Thyroid gland (tissue), 4 donors: ENCODE measurements at regions not wholly inside any gene's neighbourhood (a gene's known extent, or its start where the extent isn't known, plus 50 kb on each side); places are given as distances from the start of the nearest gene placed in this dataset.

Source experiments
- DNase-seq, 2 donors: peaks; one replicate each; pipeline ENCODE4 v3.0.0-alpha.2; 2019
- H3K27ac ChIP-seq, 3 donors: fragments of 200-600 bp; sonication (generic); 1 replicate in 2 of 3; 2 replicates in 1 of 3; pipeline ENCODE4 v1.5.1; 2016 to 2019; ENCODE audit warnings: mild to moderate bottlenecking in 1 of 3, moderate library complexity in 1 of 3
- H3K27me3 ChIP-seq: fragments of 200-600 bp; sonication (generic); one replicate; pipeline ENCODE4 v1.5.1; 2019
- H3K36me3 ChIP-seq, 2 donors: fragments of 200-600 bp; sonication (generic); one replicate each; pipeline ENCODE4 v1.5.1; 2016 to 2019
- H3K4me1 ChIP-seq, 2 donors: fragments of 200-600 bp; sonication (generic); one replicate each; pipeline ENCODE4 v1.5.1; 2017 to 2019
- H3K4me3 ChIP-seq, 3 donors: fragments of 200-600 bp; sonication (generic); replicated peaks in 1 of 3; 1 replicate in 2 of 3; 2 replicates in 1 of 3; pipeline ENCODE4 v1.5.1; 2016; ENCODE audit warnings: mild to moderate bottlenecking in 1 of 3
- H3K9me3 ChIP-seq: fragments of 200-600 bp; sonication (generic); one replicate; pipeline ENCODE4 v1.5.1; 2017
- POLR2A ChIP-seq, 2 donors: fragments of 450-650 bp; IDR thresholded peaks; one replicate each; pipeline ENCODE4 v1.6.1; 2017; ENCODE audit warnings: antibody characterized with exemption in 2 of 2, mild to moderate bottlenecking in 2 of 2, moderate library complexity in 1 of 2
- WGBS, 2 donors: methylation state at CpG; one replicate each; pipeline ENCODE4 v1.1.5; 2017; 5-methylcytosine and 5-hydroxymethylcytosine counted together
- intact Hi-C: fragments of 100-400 bp; cut with DNase I; formaldehyde crosslinking; loops from one replicate; pipeline ENCODE4 v1.15.1; 2023
- TF ChIP-seq, protein P1 (sequence below), 6 experiments: fragments of 200-600 bp in 3 of 6; fragments of 450-650 bp in 3 of 6; sonication (generic) in 3 of 6; IDR thresholded peaks; one replicate each; pipeline ENCODE4 v1.5.1; 2016 to 2019; ENCODE audit warnings: antibody characterized with exemption in 6 of 6, mild to moderate bottlenecking in 2 of 6, inconsistent platforms in 1 of 6, moderate library complexity in 1 of 6

- Histone ChIP-seq H3K4me3 (no peak overlapping the region), H3K27ac (no peak overlapping the region), H3K9me3 (no peaks in the 10 kb centered on the region), H3K36me3 (no peaks in the 10 kb centered on the region), H3K4me1 (no peaks in the 10 kb centered on the region), H3K27me3 (no peaks in the 10 kb centered on the region)
- WGBS, 2 donors = 81 to 85% methylated on average over 1 of the region's 1 CpG
- TF ChIP-seq, protein P1, sequence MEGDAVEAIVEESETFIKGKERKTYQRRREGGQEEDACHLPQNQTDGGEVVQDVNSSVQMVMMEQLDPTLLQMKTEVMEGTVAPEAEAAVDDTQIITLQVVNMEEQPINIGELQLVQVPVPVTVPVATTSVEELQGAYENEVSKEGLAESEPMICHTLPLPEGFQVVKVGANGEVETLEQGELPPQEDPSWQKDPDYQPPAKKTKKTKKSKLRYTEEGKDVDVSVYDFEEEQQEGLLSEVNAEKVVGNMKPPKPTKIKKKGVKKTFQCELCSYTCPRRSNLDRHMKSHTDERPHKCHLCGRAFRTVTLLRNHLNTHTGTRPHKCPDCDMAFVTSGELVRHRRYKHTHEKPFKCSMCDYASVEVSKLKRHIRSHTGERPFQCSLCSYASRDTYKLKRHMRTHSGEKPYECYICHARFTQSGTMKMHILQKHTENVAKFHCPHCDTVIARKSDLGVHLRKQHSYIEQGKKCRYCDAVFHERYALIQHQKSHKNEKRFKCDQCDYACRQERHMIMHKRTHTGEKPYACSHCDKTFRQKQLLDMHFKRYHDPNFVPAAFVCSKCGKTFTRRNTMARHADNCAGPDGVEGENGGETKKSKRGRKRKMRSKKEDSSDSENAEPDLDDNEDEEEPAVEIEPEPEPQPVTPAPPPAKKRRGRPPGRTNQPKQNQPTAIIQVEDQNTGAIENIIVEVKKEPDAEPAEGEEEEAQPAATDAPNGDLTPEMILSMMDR (IDR thresholded peaks at IDR 0.05) = no peak
- TF ChIP-seq POLR2A (IDR thresholded peaks at IDR 0.05) = no peak
- no peak for DNase-seq
- intact Hi-C loops = no loop called here
Observed at GRCh38 chr12:100692502-100692901, 102.1 kb upstream of the ANO4 start.

- intact Hi-C loops = no loop called here
- H3K4me3 ChIP-seq = no peak overlapping the region
- TF ChIP-seq POLR2A (IDR thresholded peaks at IDR 0.05) = no peak
- TF ChIP-seq, protein P1 (IDR thresholded peaks at IDR 0.05) = no peak
- H3K4me1 ChIP-seq = no peaks in the 10 kb centered on the region
- no peaks in the 10 kb centered on the region for H3K9me3 ChIP-seq
- no peak overlapping the region for H3K27ac ChIP-seq
- DNase-seq = no peak
- WGBS, 2 donors = 83 to 87% methylated on average over 2 of the region's 2 CpGs
- no peaks in the 10 kb centered on the region for H3K27me3 ChIP-seq
- H3K36me3 ChIP-seq = no peaks in the 10 kb centered on the region
Observed at GRCh38 chr12:100698518-100698917, 96.1 kb upstream of the ANO4 start.

DNA sequence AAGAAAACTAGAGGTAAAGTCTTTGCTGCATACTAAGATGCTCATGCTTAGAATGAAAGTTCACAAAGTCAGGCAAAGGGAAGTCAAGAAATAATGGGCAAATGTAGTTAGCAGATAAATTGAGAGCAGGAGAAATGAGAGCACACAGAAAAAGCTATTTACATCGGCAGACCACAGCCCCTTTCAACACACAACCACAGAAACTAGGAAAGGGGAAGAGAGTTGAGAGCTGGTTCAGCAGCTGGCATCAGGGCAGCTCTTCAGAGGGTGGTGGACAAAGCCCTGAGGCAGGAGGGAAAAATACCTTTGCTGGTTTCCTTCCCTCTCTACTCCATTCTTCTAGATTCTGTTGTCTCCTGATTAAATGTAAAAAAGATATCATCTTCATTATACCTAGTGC, 95.4 kb upstream of the ANO4 start:
- WGBS, 2 donors = 72 to 74% methylated on average over 1 of the region's 1 CpG
- Histone ChIP-seq H3K27ac (no peak overlapping the region), H3K36me3 (no peaks in the 10 kb centered on the region), H3K4me1 (no peaks in the 10 kb centered on the region), H3K27me3 (no peaks in the 10 kb centered on the region), H3K9me3 (no peaks in the 10 kb centered on the region), H3K4me3 (no peak overlapping the region)
- intact Hi-C loops = no loop called here
- no peak for DNase-seq
- TF ChIP-seq POLR2A (IDR thresholded peaks at IDR 0.05) = no peak

- DNase-seq = no peak
- intact Hi-C loops = no loop called here
Observed at GRCh38 chr12:100703337-100703736, 91.2 kb upstream of the ANO4 start.

GRCh38 chr12:100703868-100704267, 90.7 kb upstream of the ANO4 start:
- H3K9me3 ChIP-seq = no peaks in the 10 kb centered on the region
- no peak overlapping the region for H3K4me3 ChIP-seq
- no peak for DNase-seq
- H3K27ac ChIP-seq = no peak overlapping the region
- TF ChIP-seq, protein P1 (IDR thresholded peaks at IDR 0.05) = no peak
- no peak for TF ChIP-seq POLR2A (IDR thresholded peaks at IDR 0.05)
- intact Hi-C loops = no loop called here
- H3K4me1 ChIP-seq = no peaks in the 10 kb centered on the region
- no peaks in the 10 kb centered on the region for H3K27me3 ChIP-seq
- 80% methylated on average over 2 of the region's 2 CpGs for WGBS, 2 donors
- no peaks in the 10 kb centered on the region for H3K36me3 ChIP-seq

More at GRCh38 chr12:100703337-100703736, 91.2 kb upstream of the ANO4 start:
- Histone ChIP-seq H3K27ac (no peak overlapping the region), H3K27me3 (no peaks in the 10 kb centered on the region), H3K9me3 (no peaks in the 10 kb centered on the region), H3K4me1 (no peaks in the 10 kb centered on the region), H3K4me3 (no peak overlapping the region), H3K36me3 (no peaks in the 10 kb centered on the region)
- TF ChIP-seq POLR2A (IDR thresholded peaks at IDR 0.05) = no peak
- TF ChIP-seq, protein P1 (IDR thresholded peaks at IDR 0.05) = no peak
- WGBS, 2 donors = 74 to 85% methylated on average over 2 of the region's 2 CpGs

DNA sequence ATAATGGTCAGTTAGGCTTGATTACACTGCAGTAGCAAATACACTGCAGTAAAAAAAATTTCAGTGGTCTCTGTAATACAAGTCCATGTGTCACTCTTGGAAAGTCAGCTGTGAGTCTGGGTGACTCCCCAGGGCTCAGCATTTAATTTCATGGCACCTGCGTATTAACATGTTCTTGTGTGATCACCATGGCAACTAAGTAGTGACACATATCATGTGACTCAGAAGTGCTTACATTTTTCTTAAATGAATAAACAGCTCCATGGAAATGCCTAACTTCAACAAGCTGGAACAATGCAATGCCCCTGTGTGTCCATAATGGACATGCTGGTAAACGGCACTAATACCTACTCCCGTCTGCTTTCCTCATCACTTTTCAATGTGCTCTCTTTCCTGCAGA, 88.5 kb upstream of the ANO4 start:
- no peak for DNase-seq
- H3K27ac ChIP-seq = no peak overlapping the region
- TF ChIP-seq POLR2A (IDR thresholded peaks at IDR 0.05) = no peak
- TF ChIP-seq, protein P1 (IDR thresholded peaks at IDR 0.05) = no peak

More for the DNA sequence above, 88.5 kb upstream of the ANO4 start:
- no peaks in the 10 kb centered on the region for H3K4me1 ChIP-seq
- H3K27me3 ChIP-seq = no peaks in the 10 kb centered on the region
- no peaks in the 10 kb centered on the region for H3K36me3 ChIP-seq
- intact Hi-C loops = no loop called here
- whole genome bisulfite sequencing, 2 donors = 76% methylated on average over 3 of the region's 3 CpGs
- H3K9me3 ChIP-seq = no peaks in the 10 kb centered on the region
- H3K4me3 ChIP-seq = no peak overlapping the region
